ENCODE measurements at regions not wholly inside any gene's neighbourhood (a gene's known extent, or its start where the extent isn't known, plus 50 kb on each side); places are given as distances from the start of the nearest gene placed in this dataset.

- no peak for DNase-seq
- Histone ChIP-seq H3K27ac (no peak overlapping the region), H3K27me3 (ENCODE audit: insufficient read depth, low read depth, severe bottlenecking) (no peaks in the 10 kb centered on the region), H3K4me3 (ENCODE audit: low read depth, low read length) (no peak overlapping the region), H3K9me3 (ENCODE audit: severe bottlenecking) (no peaks in the 10 kb centered on the region), H3K36me3 (no peaks in the 10 kb centered on the region)
- no peak for TF ChIP-seq CTCF (IDR thresholded peaks at IDR 0.05; ENCODE audit: low read depth, low read length)
Measured at GRCh38 chr17:12522743-12523183, 142.9 kb upstream of the MYOCD start.

DNA sequence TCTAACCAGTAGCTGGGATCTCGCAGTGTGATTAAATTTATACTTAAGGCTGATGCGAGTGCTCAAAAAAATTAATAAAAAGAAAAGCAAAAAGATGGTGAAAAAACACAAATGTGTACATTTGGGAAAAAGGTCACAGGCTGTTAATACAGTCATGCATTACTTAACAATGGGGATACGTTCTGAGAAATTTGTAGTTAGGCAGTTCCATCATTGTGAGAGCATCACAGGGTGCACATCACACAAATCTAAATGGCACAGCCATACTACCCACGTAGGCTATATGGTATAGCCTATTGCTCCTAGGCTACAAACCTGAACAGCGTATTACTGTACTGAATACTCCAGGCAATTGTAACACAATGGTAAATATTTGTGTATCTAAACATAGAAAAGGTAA lies 142.4 kb upstream of the MYOCD start:
- Histone ChIP-seq H3K27ac (no peak overlapping the region), H3K36me3 (no peaks in the 10 kb centered on the region), H3K9me3 (ENCODE audit: severe bottlenecking) (no peaks in the 10 kb centered on the region), H3K27me3 (ENCODE audit: insufficient read depth, low read depth, severe bottlenecking) (no peaks in the 10 kb centered on the region), H3K4me3 (ENCODE audit: low read depth, low read length) (no peak overlapping the region)
- no peak for DNase-seq
- no peak for TF ChIP-seq CTCF (IDR thresholded peaks at IDR 0.05; ENCODE audit: low read depth, low read length)

GRCh38 chr17:12528036-12528435 lies 137.7 kb upstream of the MYOCD start:
- Histone ChIP-seq H3K9me3 (ENCODE audit: severe bottlenecking) (no peaks in the 10 kb centered on the region), H3K27ac (no peak overlapping the region), H3K36me3 (no peaks in the 10 kb centered on the region), H3K4me3 (ENCODE audit: low read depth, low read length) (no peak overlapping the region), H3K27me3 (ENCODE audit: insufficient read depth, low read depth, severe bottlenecking) (no peaks in the 10 kb centered on the region)
- no peak for DNase-seq
- TF ChIP-seq CTCF (IDR thresholded peaks at IDR 0.05; ENCODE audit: low read depth, low read length), result no peak

- Histone ChIP-seq H3K9me3 (ENCODE audit: severe bottlenecking) (no peaks in the 10 kb centered on the region), H3K36me3 (no peaks in the 10 kb centered on the region), H3K27me3 (ENCODE audit: insufficient read depth, low read depth, severe bottlenecking) (no peaks in the 10 kb centered on the region), H3K4me3 (ENCODE audit: low read depth, low read length) (no peak overlapping the region), H3K27ac (no peak overlapping the region)
- no peak for TF ChIP-seq CTCF (IDR thresholded peaks at IDR 0.05; ENCODE audit: low read depth, low read length)
- DNase-seq, result no peak
Measured at GRCh38 chr17:12530161-12530560, 135.5 kb upstream of the MYOCD start.

DNA sequence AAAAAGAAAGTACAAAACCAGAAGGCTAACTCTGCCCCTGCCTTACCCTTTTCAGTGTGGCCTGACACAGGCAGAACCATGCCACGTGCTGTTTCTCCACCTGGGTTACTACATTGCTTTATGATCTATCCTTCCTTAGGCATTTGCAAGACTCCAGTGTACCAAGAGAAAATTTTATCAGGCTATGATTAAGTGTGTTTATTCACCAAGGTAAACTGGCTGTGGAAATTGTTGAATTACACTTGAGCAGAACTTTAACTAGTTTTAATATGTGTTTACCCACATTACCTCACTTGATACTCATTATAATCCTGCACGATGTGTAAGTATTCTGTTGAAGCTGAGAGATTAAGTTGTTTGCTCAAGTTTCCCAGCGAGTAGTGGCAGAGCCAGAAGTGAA lies 129.7 kb upstream of the MYOCD start:
- no peak for TF ChIP-seq CTCF (IDR thresholded peaks at IDR 0.05; ENCODE audit: low read depth, low read length)
- no peaks in the 10 kb centered on the region for H3K27me3 ChIP-seq (ENCODE audit: insufficient read depth, low read depth, severe bottlenecking)
- H3K27ac ChIP-seq, result no peak overlapping the region

GRCh38 chr17:12536472-12536871 lies 129.2 kb upstream of the MYOCD start:
- Histone ChIP-seq H3K27me3 (ENCODE audit: insufficient read depth, low read depth, severe bottlenecking) (no peaks in the 10 kb centered on the region), H3K36me3 (no peaks in the 10 kb centered on the region), H3K27ac (no peak overlapping the region), H3K9me3 (ENCODE audit: severe bottlenecking) (no peaks in the 10 kb centered on the region), H3K4me3 (ENCODE audit: low read depth, low read length) (no peak overlapping the region)
- TF ChIP-seq CTCF (IDR thresholded peaks at IDR 0.05; ENCODE audit: low read depth, low read length), result no peak
- DNase-seq, result no peak

More for the DNA sequence above, 129.7 kb upstream of the MYOCD start:
- Histone ChIP-seq H3K36me3 (no peaks in the 10 kb centered on the region), H3K9me3 (ENCODE audit: severe bottlenecking) (no peaks in the 10 kb centered on the region), H3K4me3 (ENCODE audit: low read depth, low read length) (no peak overlapping the region)
- DNase-seq, result no peak

Data from WERI-Rb-1 (cell line).